NCI-H2227 (cell line): ENCODE measurements at regions not wholly inside any gene's neighbourhood (a gene's known extent, or its start where the extent isn't known, plus 50 kb on each side); places are given as distances from the start of the nearest gene placed in this dataset.
A peak's percentile ranks its signal among the peaks of the same experiment; 100 is the strongest.

Experiments
- DNase-seq: peaks from one replicate; lab custom pipeline; 2025; ENCODE audit not compliant: unreplicated experiment; lab: John Stamatoyannopoulos, UW

DNA sequence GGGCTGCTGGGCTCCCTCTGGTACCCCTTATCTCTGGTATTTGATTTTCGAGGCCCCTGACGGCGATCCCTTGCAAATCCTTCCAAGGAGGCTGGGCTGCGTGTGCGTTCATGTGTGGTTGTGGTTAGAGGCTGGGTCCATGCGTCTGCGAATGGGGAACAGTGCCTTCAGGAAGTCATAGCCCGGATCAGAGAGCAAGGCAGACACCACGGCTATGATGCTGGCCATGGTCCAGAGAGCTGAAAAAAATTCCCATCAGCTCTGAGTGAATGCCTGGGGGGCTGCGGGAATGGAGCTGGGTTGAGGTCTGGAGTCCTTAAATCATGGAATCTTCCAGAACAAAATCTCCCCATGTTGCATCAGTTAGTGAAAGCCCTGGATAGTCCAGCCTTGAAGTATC, 145.5 kb downstream of the ACKR3 start:
- DNase-seq = no peak

DNA sequence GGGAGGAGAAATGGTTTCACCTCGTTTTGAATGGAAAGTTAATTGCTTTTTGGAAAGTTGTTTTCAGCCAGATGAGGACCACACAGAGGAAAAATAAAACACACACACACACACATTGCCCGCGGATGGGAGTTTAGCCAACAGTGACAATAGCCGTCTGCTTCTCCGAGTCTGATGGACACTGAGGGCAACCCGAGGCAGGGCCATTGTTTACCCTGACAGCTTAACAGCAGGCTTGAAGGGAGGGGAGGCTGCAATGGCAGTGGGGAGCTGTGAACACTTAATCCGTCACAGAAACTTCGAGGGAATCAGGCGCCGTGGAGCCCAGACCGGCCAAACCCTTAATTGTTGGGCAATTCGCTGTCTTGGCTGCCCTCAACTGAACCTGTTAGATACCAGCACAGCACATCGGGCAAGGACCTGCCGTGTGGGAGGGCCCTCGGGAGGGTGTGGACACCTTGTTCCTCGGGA, 145.9 kb downstream of the ACKR3 start:
- DNase-seq = peak; percentile 38

DNA sequence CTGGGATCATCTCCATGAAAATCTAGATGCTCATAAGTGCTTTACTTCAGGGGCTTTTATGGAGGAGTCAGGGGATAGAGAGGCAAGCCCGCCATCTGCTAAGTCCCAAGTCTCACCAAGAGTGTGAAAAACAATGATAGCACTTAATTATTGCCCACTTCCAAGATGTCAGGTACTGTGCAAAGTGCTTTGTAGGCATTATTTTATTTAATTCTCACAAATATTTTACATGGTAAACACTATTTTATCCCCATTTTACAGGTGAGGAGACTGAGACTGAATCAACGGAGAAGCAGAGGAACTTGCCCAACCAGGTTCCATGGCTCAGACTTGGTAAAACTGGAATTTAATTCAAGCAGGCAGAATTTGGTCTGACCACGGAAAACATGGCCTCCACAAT, 147.5 kb downstream of the ACKR3 start:
- no peak for DNase-seq

DNA sequence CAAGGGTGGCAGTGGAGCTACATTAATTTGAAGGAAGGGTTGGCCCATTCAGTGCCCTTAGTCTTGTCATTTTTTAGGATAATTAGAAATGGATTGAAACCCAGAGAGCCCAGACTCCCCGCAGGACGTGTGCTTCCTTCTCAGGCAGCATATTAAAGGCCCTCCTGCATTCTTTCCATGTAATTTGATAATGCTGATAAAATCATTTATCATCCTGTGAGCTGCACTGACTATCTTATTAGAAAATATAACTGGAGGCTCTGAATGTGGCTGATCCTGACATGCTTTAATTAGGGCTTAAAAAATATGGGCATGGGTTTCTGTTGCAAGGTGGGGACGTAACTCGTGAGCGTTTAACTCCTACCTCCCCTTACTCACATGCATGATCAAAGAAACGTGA, 148.1 kb downstream of the ACKR3 start:
- DNase-seq = no peak

DNA sequence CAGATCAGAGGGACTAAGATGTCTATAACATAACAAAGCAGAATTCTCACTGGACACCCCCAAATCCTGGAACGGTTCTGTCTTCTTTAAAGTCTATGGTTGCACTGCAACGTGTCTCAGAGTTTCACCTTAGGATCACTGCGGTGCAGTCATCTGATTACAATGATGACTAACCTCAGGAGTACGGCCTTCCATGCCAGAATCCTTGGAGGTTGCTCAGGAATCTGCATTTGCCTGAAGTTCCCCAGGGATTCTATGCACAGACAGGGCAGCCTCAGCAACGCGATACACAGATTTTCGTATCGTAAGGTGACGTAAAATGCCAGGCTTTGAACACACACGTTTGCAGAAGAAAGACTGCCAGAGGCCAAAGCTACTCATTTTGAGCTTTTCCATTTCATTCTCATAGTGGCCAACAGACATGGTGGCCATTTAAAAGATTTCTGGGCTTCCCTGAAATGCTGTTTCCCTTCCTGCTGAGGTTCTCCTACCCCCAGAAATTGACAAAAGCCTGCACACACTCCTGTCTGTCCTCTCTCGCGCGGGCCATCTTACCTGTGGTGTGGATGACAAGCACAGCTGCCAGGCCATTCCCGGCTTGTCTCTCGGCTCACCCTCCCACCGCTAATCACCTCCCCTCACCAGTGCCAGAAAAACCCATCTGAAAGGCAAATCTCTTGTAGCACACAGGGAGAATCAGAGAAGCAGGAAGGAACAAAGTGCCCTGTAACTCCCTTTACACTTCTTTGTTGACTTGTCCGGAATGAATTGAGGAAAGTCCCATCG, 148.8 kb downstream of the ACKR3 start:
- no peak for DNase-seq

DNA sequence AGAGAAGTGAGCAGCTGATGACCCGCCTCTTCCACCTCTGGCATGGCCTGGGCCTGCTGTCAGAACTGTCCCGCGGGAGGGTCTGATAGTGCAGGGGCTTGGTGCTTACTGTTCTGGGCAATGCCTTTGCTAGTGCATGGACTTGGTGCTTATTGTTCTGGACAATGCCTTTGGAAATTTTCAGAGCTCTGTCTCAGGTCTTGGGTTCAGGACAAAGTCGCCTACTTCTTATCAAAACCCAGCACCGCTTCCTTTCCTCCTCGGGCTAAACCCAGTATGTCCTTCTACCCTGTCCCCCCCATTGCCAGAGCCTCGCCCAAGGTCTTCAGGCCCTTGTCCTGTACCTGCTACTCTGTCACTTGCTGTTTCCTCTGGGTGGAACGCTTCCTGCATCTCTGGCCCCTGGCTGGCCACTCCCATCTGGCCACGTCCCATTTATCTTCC, 149.6 kb downstream of the ACKR3 start:
- no peak for DNase-seq

DNA sequence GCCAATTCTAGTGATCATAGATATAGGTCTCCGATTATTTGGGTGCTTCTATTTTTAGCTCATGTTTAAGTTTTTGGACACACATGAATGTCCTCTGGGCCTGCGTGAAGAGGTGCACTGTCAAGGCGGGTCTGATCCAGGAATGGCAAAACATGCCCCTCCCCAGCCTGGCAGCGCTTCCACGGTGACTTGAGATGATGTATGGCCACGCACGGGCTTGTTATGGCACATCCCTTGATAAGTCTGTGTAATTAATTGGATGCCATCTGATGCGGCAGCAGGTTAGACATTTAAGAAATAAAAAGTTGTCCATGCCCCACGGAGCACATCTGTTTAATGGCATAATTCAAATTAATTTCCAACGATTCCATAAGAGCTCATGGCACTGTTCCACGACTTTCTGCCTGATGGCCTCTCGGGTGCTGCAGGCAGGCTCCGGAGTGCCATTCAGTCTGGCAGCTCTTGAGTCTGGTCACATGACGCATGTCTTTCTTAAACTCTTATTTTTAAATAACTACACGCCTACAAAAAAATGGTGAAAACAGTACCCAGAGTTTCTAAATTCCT, 151.4 kb downstream of the ACKR3 start:
- DNase-seq = no peak

DNA sequence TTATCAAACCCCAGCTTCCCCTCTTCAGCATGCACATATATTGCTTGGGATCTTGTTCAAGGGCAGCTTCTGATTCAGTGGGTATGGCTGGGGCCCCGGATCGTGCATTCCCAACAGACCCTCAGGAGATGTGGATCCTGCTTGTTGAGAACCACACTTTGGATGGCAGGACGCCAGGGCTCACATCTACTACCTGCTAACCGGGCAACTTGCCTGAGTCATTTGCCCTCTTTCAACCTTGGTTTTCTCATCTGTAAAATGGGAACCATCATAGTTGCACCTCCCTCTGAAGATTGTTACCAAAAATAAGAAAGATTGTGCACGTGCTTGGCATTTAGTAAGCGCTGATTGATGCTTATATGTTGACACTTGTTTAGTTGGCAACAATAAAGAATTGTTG, 154.6 kb downstream of the ACKR3 start:
- no peak for DNase-seq

DNA sequence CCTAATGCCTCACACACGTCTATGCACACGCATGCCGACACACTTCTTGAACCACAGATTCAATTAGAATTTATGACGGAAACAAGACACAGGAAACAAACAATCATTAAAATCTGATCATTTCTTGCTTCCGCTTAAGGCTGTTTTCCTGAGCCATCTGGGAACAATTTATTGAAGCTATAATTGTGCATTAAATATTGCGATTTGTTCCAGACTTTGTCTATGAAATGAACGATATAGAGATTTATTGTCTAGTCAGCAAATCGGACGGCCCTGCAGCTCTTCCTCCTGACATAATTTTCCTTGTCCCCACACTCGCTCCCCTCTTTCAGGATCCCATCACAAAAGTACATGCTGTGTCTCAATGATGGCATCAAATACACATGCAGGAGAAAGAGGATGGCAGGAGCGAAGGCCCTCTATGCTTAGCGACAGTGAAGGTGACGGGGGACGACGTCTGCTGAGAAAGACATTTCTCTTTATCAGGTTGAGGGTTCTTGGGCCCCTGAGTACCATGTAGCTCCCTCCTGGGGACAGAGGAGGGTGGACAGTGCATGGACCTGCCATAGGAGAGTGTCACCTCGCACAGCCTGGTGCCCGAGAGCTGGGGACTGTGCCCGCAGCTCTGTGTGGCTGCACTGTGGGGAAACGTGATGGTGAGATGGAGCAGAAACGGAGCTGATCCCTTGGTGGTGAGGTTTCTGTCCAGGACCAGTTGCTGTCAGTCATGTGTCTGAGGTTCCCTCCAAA, 157.3 kb downstream of the ACKR3 start:
- DNase-seq = no peak

DNA sequence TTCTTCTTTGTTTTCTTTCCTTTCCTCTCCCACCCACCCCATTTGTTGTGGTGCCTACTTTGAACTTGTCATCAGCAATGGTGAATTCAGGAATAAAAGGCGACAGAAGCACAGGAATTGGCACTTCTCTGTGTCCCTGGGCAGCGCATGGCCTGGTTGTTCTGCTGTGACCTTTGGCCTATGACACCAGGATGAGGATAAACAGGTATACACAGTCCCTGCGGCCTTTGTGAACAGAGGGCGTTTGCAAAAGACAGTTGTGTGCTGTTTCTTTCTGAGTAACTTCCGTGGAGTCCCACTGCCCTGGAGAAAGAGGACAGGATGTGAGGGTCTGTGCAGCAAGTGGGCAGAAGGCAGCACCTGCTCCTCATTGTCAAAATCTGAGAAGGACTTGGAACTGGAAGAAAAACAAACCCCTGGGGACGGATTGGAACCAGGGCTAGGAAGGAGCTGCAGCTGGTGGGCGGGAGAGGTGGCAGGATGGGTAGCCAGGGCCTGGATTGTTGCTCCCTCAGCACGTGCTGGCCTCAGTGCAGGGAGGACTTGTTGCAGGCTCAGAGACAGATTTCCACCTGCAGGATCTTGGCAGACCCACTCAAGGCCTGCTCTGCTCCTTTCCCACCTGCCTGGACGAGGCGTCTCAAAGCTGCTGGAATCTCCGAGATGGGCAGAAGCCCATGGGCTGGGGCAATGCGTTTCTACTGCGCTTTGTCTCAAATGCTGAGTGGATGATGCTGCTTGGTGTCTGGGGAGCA, 159.5 kb downstream of the ACKR3 start:
- no peak for DNase-seq

DNA sequence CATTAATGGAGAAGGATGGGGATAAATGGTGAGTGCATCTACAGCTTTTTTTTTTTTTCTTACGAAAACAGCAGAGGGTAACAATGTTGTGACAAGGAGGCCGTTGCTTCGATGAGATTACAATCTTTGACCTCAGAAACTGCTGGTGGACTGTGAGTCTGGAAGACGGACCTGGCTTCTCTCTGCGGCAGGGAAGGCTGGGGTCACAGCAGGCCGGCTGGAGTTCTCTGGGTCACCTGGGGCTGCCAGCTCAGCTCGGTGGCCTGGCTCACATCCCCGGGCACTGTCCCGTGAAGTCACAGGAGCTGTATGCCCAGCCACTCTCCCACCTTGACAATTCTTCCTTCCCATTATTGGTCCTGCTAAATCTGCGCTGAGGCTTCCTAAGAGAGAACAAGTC, 160.8 kb downstream of the ACKR3 start:
- DNase-seq = no peak

DNA sequence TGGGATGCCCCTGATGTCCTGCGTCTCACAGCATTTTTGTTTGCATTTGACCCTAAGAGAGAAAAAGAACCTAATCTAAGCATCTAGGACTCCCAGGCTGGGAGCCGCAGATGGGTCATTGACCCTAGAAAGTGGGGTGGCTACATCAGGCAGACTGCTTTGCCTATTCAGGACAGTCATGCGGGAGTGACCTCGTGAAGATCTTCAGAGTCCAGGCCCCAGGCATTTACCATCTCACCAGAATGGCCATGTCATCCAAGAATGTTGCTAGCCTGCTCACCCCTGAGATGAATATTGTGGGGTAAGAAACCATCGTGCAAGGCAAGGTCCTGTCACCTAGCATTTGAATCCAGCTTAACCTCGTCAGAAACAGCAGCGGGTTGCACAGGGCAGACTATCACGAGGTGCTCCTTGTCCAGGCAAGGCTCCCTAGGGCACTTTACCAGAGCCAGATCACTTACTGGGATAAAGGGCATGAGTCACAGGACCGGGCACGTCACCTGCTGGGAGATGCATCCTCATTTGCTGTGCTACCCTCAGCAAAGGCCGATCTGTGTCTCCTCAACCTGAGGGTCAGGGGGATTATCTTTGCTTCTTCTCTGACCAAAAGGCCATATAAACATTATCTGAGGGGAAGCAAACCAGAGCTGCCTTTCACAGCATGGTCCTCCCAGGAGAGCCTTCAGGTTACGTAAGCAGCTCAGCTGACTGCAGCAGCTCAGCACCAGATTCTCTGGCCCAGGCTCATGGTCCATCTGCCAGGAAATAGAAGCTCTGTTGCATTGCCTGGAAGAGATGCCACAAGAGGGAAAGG, 162.3 kb downstream of the ACKR3 start:
- no peak for DNase-seq

DNA sequence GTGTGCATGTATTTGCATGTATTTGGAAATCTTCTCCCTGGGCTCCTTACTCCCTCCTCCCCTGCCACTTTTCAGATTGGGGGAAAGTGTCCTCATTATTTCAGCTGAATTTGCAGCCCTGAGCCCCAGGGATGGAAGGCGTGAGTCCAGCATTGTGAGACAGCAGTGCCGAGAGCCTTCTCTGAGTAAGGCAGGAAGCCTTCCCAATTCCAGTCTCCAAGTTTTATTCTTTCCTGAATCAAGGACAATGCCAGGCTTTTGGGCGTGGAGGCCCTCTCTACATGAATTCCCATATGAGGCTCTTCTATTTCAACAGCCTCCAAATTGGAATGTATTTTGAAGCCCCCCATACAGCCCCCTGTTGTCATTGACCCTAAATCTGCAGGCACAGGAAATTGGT, 163.5 kb downstream of the ACKR3 start:
- no peak for DNase-seq

DNA sequence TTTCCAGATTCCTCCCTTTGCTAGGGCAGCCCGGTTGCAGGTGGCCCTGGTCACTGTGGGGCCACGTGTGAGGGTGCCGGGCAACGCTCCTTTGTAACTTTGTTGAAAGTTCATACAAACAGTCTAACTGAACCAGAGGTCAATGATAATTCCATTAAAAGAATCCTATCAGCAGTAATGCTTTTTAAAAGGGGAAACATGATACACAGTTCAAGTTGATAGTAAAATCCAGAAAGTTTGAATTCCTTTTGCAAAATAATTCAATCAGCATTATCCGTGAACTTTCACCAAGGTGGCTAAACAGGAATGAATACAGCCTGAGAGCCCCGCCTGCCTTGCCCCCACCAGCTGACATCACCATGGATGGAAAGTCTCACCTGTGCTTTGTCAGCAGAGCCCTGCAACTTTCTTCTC, 166.2 kb downstream of the ACKR3 start:
- no peak for DNase-seq

DNA sequence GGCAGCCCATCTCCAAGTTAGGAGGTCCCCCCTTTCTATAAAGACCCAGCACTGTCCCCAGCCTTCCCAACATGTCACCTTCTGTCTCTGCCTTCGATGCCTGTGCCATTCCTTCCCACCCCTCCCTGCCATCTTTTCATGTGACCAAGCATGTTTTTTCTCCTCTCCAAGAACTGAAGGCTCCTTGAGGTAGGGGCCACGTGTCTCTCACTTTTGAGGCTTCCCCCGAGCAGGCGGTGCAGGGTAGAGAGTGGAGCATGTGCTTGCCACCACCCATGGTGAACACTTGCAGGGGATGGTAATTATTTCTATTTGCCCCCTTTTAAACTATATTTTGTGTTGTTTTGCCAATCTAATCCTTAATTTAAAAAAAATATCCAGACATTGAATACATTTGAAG, 168.4 kb downstream of the ACKR3 start:
- no peak for DNase-seq

DNA sequence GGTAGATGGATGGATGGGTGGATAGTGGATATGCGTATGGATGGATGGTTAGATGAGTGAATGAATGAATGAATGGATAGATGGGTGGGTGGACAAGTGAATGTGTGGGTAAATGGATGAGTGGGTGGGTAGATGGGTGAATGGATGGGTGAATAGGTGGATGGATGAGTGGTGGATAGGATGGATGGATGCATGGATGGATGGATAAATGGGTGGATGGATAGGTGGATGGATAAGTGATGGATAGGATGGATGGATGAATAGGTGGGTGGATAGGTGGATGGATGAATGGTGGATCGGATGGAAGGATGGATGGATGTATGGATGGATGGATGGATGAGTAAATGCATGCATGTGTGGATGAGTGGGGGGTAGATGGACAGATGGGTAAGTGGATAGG, 169.3 kb downstream of the ACKR3 start:
- DNase-seq = no peak

DNA sequence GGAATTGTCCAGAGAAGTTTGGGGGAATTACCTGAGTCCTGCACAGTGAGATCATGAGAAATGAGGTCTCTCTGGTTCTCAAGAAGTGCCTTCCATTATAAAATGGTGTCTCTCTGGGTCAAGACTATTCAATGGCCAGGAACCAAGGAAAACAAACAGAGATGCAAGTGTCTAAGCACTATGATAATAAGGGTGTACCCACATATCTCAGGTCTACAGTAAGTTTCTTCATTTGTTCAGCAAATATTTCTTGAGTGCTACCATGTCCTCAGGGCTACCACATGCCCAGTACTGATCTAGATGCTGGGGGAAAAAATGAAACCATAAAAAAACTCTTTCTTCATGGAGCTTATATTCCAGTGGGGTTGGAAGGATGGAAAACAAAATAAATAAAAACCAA, 170.0 kb downstream of the ACKR3 start:
- no peak for DNase-seq

DNA sequence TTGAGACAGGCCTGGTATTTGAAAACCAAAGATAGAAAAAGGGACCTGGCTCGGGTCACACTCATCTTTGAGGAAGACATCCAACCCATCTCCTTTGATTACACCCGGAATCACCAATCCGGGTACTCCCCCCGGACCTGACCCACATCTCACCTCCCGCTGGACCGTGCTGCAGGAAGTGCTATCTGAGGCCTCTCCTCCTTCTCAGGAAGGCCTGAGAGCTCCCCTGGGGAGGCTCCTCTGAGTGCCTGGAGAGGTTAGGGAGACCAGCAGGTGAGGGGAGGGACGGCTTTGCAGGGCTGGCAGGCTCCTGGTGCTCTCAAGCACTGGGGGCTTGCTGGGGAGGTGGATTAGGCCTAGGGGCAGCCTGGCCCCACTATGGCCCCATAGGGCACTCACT, 170.9 kb downstream of the ACKR3 start:
- no peak for DNase-seq

DNA sequence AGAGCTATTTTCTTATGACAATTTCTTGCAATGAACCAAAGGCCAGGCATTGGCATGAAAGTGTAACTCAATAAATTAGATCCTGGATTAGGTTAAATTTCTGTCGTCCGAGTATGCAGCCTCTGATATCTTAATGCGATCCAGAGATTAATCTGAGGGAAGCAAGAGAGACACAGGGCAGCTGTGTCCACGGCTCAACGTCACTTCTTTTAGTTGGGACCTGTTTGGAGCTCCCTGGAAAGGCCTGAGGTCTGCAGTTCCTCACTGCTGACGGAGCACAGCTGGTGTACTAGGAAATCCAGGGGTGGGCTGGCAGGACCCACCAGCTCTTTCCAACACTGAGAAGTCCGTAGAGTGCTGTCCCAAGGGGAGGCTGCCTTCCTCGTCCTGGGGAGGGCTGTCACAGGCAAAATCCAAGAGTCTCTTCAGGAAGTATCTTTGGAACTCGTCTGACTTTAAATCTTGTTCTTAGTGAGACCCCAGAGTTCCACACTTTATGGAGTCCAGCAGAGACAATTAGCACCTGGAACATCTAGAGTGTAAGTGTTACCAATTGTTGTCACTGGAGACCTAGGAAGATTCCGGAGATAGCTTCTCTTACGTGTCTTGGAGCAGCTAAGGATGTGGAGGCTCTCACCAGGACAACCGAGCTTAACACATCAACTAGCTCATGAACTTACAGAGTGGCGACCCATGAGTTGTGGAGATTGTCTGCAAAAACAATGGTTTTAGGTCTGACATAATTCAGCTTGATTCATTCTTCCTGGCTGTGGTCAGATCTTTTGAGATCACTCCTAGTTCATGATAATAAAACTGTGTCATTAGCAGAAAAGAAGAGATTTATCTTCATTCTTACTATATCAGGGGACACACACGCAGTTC, 173.7 kb downstream of the ACKR3 start:
- no peak for DNase-seq

DNA sequence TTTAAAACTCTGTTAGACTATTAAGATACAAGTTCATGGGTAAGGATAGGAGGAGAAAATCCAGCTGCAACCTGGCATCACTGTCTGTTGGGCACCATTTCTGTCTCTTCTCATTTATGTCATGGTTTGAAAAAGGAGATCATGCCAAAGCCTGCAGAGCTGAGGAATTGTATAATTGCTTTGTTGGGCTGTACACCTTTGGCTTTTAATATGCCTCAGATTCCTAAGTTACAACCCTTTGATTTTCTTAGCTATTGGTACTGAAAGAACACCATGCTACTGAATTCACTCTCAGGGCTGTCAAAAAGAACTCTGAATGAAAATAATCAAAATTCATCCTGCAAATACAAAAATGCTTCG, 174.3 kb downstream of the ACKR3 start:
- DNase-seq = no peak
